ENCODE measurements at regions not wholly inside any gene's neighbourhood (a gene's known extent, or its start where the extent isn't known, plus 50 kb on each side); places are given as distances from the start of the nearest gene placed in this dataset.

DNA sequence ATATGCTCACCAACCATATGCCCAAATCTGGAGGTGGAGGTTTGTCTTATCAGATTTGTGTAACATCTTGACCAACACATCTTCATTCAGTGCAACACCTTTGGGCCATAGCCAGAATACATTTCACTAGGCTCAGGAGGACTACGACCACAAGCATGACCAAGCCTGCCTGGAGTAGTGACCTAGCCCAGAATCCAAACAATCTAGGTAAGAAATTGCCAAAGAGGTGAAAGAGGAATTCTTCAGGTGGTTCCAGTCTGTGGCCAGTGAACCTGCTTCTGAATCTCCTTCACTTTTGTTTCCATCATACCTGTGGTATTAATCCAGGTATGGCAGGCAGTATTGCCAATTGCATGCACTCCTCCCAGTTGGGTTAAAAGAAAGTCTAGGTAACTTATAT, 112.8 kb upstream of the RAB18 start:
- intact Hi-C loops (cut with micrococcal nuclease): no loop called here
- Histone ChIP-seq H3K4me3 (replicated peaks in 1 of 3; ENCODE audit: low read depth in 2 of 3, low read length in 3 of 3) (no peak overlapping the region), H3K79me2 (ENCODE audit: insufficient read depth, low read length) (no peaks in the 10 kb centered on the region), H3K27ac (ENCODE audit: low read depth in 1 of 2, low read length in 2 of 2) (no peak overlapping the region), H3K9ac (ENCODE audit: insufficient read depth, low read length, poor library complexity, severe bottlenecking) (no peak overlapping the region), H3K27me3 (ENCODE audit: control insufficient read depth in 2 of 2, insufficient read depth in 2 of 2, low read length in 2 of 2) (no peaks in the 10 kb centered on the region), H3K4me2 (replicated peaks; ENCODE audit: extremely low read depth, low read length, poor library complexity, severe bottlenecking) (no peak overlapping the region), H3K36me3 (replicated peaks in 1 of 2; ENCODE audit: control insufficient read depth in 1 of 2, insufficient read depth in 2 of 2, low read length in 2 of 2) (no peaks in the 10 kb centered on the region), H3K9me3 (replicated peaks in 1 of 2; ENCODE audit: control insufficient read depth in 1 of 2, insufficient read depth in 1 of 2, low read length in 2 of 2) (peaks cover 7 to 14% of the 10 kb centered on the region in 2 donors), H3K4me1 (ENCODE audit: control insufficient read depth in 1 of 2, insufficient read depth in 2 of 2, low read length in 2 of 2) (no peaks in the 10 kb centered on the region), H4K20me1 (ENCODE audit: insufficient read depth, low read length) (no peaks in the 10 kb centered on the region), H2AFZ (ENCODE audit: insufficient read depth, low read depth, low read length, poor library complexity, severe bottlenecking) (no peak overlapping the region)
- no peaks in the 10 kb centered on the region for H3K36me3 Mint-ChIP-seq
- no peak for DNase-seq
- H3K27ac Mint-ChIP-seq: no peak overlapping the region
- WGBS (ENCODE audit: insufficient coverage): no CpG with 5 or more reads among the region's 1 CpG
- TF ChIP-seq CTCF (IDR thresholded peaks at IDR 0.05): no peak
- H3K9me3 Mint-ChIP-seq: peaks cover 2 to 18% (median 9%) of the 10 kb centered on the region in 7 donors
- H3K27me3 Mint-ChIP-seq (ENCODE audit: low read depth in 3 of 3): peaks cover 0 to 3% (median 0%) of the 10 kb centered on the region in 3 donors
- no peaks in the 10 kb centered on the region for H3K4me1 Mint-ChIP-seq
- no peak overlapping the region for H3K4me3 Mint-ChIP-seq

DNA sequence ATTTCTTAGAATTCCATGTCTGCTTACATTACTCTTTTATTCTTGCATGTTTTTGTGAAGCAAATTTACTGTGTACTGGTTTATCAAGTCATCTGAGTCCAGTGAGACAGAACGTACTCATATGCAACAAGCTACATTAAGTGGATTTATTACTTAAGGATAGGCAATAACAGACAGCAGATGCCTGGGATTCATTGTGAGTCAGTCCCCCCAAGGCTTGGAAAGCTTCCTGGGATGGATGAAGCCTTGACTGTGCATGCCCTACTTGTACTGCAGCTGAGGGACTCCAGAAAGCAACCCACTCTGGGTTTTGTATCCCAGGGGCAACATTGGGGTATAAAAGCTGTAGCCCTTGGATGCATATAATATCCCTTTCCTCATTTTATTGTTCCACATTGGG, 113.4 kb upstream of the RAB18 start:
- H3K27me3 ChIP-seq (ENCODE audit: control insufficient read depth in 2 of 2, insufficient read depth in 2 of 2, low read length in 2 of 2): no peaks in the 10 kb centered on the region
- no peaks in the 10 kb centered on the region for H3K4me1 ChIP-seq (ENCODE audit: control insufficient read depth in 1 of 2, insufficient read depth in 2 of 2, low read length in 2 of 2)
- no peaks in the 10 kb centered on the region for H4K20me1 ChIP-seq (ENCODE audit: insufficient read depth, low read length)
- 100% methylated on average over 1 of the region's 1 CpG for WGBS (ENCODE audit: insufficient coverage)
- Mint-ChIP-seq H3K36me3 (no peaks in the 10 kb centered on the region), H3K4me1 (no peaks in the 10 kb centered on the region), H3K9me3 (peaks cover 2 to 18% (median 9%) of the 10 kb centered on the region in 7 donors), H3K4me3 (no peak overlapping the region), H3K27ac (no peak overlapping the region), H3K27me3 (ENCODE audit: low read depth in 3 of 3) (peaks cover 0 to 3% (median 0%) of the 10 kb centered on the region in 3 donors)
- no peak overlapping the region for H2AFZ ChIP-seq (ENCODE audit: insufficient read depth, low read depth, low read length, poor library complexity, severe bottlenecking)
- no peaks in the 10 kb centered on the region for H3K36me3 ChIP-seq (replicated peaks in 1 of 2; ENCODE audit: control insufficient read depth in 1 of 2, insufficient read depth in 2 of 2, low read length in 2 of 2)
- H3K27ac ChIP-seq (ENCODE audit: low read depth in 1 of 2, low read length in 2 of 2): no peak overlapping the region
- H3K4me2 ChIP-seq (replicated peaks; ENCODE audit: extremely low read depth, low read length, poor library complexity, severe bottlenecking): no peak overlapping the region
- H3K9ac ChIP-seq (ENCODE audit: insufficient read depth, low read length, poor library complexity, severe bottlenecking): no peak overlapping the region
- intact Hi-C loops (cut with micrococcal nuclease): no loop called here
- H3K4me3 ChIP-seq (replicated peaks in 1 of 3; ENCODE audit: low read depth in 2 of 3, low read length in 3 of 3): no peak overlapping the region
- TF ChIP-seq CTCF (IDR thresholded peaks at IDR 0.05): no peak
- peaks cover 7 to 14% of the 10 kb centered on the region in 2 donors for H3K9me3 ChIP-seq (replicated peaks in 1 of 2; ENCODE audit: control insufficient read depth in 1 of 2, insufficient read depth in 1 of 2, low read length in 2 of 2)
- no peak for DNase-seq
- H3K79me2 ChIP-seq (ENCODE audit: insufficient read depth, low read length): no peaks in the 10 kb centered on the region

Data from CD14-positive monocyte (primary cell).